ENCODE measurements at regions not wholly inside any gene's neighbourhood (a gene's known extent, or its start where the extent isn't known, plus 50 kb on each side); places are given as distances from the start of the nearest gene placed in this dataset.

- no peak overlapping the region for H3K27ac ChIP-seq (ENCODE audit: low read depth, low read length)
- 46 to 72% (median 64%) methylated on average over 3 to 4 of the region's 4 CpGs for WGBS, 3 donors
These were observed 49.9 kb downstream of the SYNE3 start for GRCh38 chr14:95466506-95466905.

DNA sequence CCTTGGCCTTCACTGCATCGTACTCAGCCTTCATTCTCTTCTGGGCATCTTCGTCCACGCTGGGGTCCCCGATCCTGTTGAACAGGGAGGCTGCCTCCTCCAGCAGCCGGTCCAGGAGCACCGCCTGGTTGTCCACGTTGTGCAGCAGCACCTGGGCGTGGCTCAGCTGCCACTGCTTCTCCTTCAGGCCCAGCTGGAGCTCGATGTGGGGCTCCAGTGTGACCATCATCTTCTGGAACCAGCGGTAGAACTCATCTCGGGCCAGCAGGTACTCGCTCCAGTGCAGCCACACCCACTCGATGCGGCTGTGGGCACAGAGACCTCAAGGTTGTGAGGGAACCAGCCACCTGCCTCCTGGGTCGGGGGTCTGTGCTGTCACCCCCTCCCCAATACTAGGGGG lies 50.5 kb downstream of the SYNE3 start:
- 90 to 96% (median 95%) methylated on average over 15 of the region's 15 CpGs for WGBS, 3 donors
- H3K27ac ChIP-seq (ENCODE audit: low read depth, low read length): no peak overlapping the region

DNA sequence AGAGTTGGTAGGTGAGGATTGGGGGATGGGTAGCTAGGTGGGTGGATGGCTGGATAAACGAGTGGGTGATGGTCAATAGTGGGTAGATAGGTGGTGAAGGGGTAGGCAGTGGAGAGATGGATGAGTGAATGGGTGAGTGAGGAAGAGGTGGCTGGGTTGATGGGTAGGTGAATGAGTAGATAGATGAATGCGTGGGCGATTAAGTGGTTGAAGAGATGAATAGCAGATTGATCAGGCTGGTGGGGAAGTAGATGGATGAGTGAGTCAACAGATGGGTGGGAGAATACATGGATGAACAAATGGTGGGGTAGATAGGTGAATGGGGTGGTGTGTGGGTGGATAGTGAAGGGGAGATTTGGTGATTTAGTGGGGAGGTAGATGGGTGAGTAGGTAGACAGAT lies 51.1 kb downstream of the SYNE3 start:
- WGBS, 3 donors: 61 to 97% (median 80%) methylated on average over 2 to 3 of the region's 3 CpGs
- no peak overlapping the region for H3K27ac ChIP-seq (ENCODE audit: low read depth, low read length)

DNA sequence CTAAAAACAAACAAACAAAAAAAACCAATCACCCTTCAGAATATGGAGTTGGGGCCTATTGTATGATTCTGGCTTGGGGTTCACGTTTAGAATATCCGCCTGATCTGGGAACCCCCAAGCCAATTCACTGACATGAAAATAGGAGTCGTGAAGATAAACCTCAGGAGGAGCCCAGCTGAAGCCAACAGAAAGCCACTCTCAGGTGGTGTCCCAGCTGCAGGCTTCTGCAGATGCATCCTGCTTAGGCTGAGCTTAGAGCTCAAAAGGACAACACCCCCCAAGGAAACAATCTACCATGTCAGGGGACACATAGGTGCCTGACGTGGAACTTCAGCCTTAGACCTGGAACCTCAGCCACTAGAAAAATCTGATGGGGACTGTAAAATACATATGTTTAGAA lies 51.9 kb downstream of the SYNE3 start:
- no peak overlapping the region for H3K27ac ChIP-seq (ENCODE audit: low read depth, low read length)
- WGBS, 3 donors: 64 to 77% (median 76%) methylated on average over 4 of the region's 4 CpGs

DNA sequence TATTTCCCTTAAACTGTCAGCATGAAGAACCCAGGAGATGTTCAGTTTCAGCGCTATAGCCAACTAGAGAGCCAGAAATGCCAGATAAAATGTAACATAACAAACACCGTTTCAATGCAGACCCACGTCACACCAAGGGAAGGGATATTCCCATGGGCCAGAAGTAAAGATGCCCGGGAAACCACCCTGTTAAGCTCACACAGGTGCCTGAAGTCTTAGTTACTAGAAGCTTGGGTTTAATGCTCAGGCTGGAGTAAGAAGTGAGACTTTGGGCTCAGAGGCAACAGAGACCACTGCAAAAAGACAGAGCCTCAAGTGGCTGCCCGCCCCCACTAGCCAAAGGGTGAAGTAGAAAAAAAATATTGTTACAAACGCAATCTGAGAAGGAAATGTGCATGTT lies 52.3 kb downstream of the SYNE3 start:
- no peak overlapping the region for H3K27ac ChIP-seq (ENCODE audit: low read depth, low read length)
- 65 to 84% (median 75%) methylated on average over 6 of the region's 6 CpGs for WGBS, 3 donors

- no peak overlapping the region for H3K27ac ChIP-seq (ENCODE audit: low read depth, low read length)
- 38 to 45% (median 40%) methylated on average over 9 of the region's 9 CpGs for WGBS, 3 donors
These were observed 53.1 kb downstream of the SYNE3 start for GRCh38 chr14:95463171-95463901.

DNA sequence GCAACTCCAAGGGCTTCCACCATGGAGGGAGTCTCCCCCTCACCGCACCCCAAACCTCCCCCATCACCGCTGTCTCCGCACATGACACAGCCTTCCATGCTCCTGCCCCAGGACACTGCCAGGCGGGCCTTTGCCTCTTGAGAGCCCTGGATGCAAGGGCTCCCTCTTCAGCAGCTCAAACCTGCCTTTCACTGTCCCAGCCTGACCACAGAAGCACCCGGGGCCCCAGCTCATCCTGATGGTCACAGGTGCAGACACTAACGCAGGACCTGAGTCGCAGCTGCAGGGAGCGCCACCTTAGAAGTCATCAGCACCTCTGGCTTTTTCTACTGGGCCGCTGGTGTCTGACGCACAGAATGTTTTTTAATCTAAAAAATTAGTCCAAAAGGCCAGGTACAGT lies 54.0 kb downstream of the SYNE3 start:
- no peak overlapping the region for H3K27ac ChIP-seq (ENCODE audit: low read depth, low read length)
- WGBS, 3 donors: 91 to 93% (median 92%) methylated on average over 10 of the region's 10 CpGs

DNA sequence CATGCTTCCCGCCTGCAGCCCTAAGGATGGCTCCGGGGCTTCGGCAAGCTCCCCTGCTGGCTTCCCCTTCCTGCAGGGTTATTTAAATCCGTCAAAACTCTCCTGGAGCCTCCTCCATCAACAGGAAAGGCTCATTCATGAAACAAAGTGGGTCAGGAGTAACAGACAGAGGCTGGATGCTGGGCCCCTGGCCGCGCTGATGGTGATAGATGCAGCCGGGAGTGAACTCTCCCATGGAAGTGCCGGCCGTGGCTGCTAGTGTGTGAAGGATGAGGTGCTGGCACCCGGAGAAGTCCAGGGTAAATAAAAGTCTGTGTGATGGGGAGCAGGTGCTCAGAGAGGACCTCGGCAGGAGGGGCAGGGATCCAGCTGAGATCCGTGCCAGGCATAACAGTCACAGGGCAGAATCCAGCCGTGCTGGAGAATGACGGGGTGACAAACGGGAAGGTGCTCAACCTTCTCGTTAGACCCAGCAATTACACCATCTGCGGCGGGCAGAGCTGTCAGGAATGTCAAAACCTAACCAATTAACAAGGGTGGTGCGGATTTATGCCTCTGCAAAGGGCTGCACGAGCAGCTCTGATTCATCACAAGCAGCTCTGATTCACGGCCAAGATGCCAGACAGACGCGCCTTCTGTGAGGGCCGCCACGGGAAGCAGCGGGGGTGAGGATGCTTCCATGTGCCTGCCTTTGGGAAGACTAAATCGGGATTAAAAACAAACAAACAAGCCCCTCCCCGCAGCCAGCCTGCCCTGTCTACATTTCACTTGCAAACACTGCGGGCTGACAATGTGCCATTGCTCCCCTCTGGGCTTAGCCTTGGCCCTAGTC lies 55.6 kb downstream of the SYNE3 start:
- no peak overlapping the region for H3K27ac ChIP-seq (ENCODE audit: low read depth, low read length)
- WGBS, 3 donors: 16 to 65% (median 62%) methylated on average over 29 of the region's 29 CpGs

- 90 to 96% (median 90%) methylated on average over 3 of the region's 3 CpGs for WGBS, 3 donors
- no peak overlapping the region for H3K27ac ChIP-seq (ENCODE audit: low read depth, low read length)
These were observed 57.5 kb downstream of the SYNE3 start for GRCh38 chr14:95458906-95459305.

- no peak overlapping the region for H3K27ac ChIP-seq (ENCODE audit: low read depth, low read length)
- 77 to 82% (median 80%) methylated on average over 4 of the region's 4 CpGs for WGBS, 3 donors
These were observed 58.0 kb downstream of the SYNE3 start for GRCh38 chr14:95458459-95458858.

GRCh38 chr14:95456281-95456680 lies 60.2 kb downstream of the SYNE3 start:
- H3K27ac ChIP-seq (ENCODE audit: low read depth, low read length): no peak overlapping the region
- 80 to 92% (median 91%) methylated on average over 8 of the region's 8 CpGs for WGBS, 3 donors

GRCh38 chr14:95455246-95455645 lies 61.2 kb downstream of the SYNE3 start:
- WGBS, 3 donors: 92 to 97% (median 96%) methylated on average over 15 to 17 of the region's 17 CpGs
- H3K27ac ChIP-seq (ENCODE audit: low read depth, low read length): no peak overlapping the region

DNA sequence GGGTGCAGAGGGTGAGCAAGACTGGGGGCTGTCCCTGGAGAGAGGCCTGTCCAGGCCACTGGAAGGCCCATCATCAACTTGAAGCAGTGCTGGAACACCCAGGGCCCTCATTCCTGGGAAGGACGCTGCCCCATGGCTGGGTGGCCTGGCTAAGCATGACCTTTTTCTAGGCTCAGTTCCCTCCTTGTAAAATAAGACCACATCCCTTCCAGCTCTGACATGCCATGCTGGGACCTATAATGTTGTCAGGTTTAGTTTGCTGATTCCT lies 62.8 kb downstream of the SYNE3 start:
- no peak overlapping the region for H3K27ac ChIP-seq (ENCODE audit: low read depth, low read length)
- 90 to 91% (median 90%) methylated on average over 1 of the region's 1 CpG for WGBS, 3 donors

DNA sequence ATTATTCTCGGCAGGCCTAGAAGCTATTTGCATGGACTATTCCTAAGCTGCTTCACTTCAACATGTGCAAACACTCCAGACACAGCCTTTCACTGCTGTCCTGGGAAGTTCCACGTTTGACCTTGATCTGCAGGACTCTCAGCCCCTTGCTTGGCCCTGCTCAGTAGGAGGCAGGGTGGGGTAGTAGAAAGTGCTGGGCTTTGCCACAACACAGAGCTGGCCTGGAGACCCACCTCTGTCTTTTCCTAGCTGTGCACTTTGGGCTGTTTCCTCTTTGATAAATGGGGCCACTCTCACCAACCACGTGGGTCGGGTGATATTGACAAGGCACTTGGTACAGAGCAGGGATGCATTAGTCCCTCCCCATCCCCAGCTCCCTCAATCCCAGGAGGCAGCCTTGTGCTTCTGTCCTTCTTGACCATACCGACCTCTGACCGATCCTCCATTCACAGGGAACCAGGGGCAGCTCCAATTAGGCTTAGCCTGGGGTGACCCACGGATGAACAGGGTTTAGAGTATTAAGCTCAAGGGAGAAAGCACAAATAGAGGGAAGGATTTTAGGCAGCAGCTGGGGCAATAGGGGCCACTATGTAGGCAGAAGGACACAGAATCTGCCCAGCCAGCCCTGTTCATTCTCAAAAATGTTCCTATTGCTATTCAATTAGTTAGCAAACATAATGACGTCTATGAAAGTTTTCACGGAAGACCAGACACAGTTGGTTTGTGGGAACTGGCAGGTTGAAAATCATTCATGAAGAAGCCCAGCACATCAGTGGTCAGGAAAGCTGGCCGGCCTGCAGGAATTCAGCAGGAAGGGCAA lies 63.3 kb downstream of the SYNE3 start:
- peak overlapping the region; percentile 46 for H3K27ac ChIP-seq (ENCODE audit: low read depth, low read length)
- WGBS, 3 donors: 65 to 79% (median 69%) methylated on average over 10 of the region's 10 CpGs

DNA sequence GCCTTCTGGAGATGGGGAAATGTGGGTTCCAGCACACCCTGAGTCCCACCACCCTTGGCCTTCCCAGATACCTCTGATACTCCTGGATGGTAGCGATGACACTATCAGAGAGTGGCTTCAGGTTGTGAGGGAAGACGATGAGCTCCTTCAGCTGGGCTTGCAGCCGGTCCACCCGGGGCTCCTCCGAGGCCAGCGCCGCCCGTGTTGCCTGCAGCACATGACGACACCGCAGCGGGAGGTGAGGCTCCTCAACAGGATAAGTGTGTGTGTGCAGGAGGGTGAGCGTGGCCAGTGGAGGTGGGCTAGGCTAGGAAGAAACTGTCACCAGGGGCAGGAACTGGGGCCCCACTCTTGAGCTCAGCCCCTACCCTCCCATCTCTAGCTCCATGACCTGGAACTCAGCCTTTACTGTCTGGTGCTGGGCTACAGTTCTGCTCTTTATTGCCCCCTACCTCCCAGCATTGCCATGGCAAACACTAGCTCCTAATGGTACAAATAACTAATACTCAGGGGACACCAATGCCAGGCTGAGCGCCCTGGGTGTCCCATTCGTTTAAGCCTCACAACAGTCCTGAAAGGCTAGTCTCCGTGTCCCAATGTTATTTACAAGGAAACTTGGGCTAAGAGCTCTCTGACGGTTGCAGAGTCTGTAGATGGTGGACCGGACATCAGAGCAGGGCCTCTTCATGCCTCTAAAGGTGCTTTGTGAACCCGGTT lies 64.1 kb downstream of the SYNE3 start:
- 87 to 92% (median 89%) methylated on average over 18 of the region's 18 CpGs for WGBS, 3 donors
- H3K27ac ChIP-seq (ENCODE audit: low read depth, low read length): no peak overlapping the region

- no peak overlapping the region for H3K27ac ChIP-seq (ENCODE audit: low read depth, low read length)
- WGBS, 3 donors: 89 to 97% (median 95%) methylated on average over 11 of the region's 11 CpGs
These were observed 67.3 kb downstream of the SYNE3 start for GRCh38 chr14:95449131-95449530.

- no peak overlapping the region for H3K27ac ChIP-seq (ENCODE audit: low read depth, low read length)
- WGBS, 3 donors: 75 to 96% (median 95%) methylated on average over 4 of the region's 4 CpGs
These were observed 70.0 kb downstream of the SYNE3 start for GRCh38 chr14:95446470-95446869.

GRCh38 chr14:95445676-95446075 lies 70.8 kb downstream of the SYNE3 start:
- 83 to 91% (median 84%) methylated on average over 6 of the region's 6 CpGs for WGBS, 3 donors
- no peak overlapping the region for H3K27ac ChIP-seq (ENCODE audit: low read depth, low read length)

DNA sequence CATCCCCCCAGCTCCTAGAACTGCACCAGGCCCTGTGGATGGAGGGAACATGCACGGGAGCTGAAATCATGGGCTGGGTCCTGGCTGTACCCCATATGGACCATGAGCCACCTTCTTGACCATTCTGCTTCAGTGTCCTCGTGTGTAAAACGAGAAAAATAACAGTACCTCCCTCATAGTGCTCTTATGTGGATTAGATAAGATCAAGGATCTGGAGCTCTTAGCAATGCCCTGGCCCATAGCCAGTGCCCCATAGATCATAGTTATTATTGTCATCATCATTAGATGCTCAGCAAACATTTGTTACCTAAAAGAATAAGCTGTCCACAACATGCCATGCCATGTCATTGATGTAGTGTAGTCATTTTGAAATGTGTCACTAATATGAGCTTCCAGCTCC lies 71.3 kb downstream of the SYNE3 start:
- 55 to 76% (median 59%) methylated on average over 3 of the region's 3 CpGs for WGBS, 3 donors
- no peak overlapping the region for H3K27ac ChIP-seq (ENCODE audit: low read depth, low read length)
